Activated CD4-positive, alpha-beta memory T cell treated with anti-CD3 and anti-CD28 coated beads for 36 hours (primary cell): ENCODE measurements at regions not wholly inside any gene's neighbourhood (a gene's known extent, or its start where the extent isn't known, plus 50 kb on each side); places are given as distances from the start of the nearest gene placed in this dataset.
"Not testable (repeated sequence)": the region's sequence is repeated elsewhere in the genome, so short reads cannot be mapped to it uniquely, and the experiment has no call there.

Source experiments
- CTCF ChIA-PET: fragments of 350-600 bp; sonication (Branson Sonifier 250); formaldehyde crosslinking; loops from one replicate; lab custom pipeline; 2021; ENCODE audit warnings: antibody characterized with exemption, inconsistent platforms; lab: Charles Lee
- POLR2A ChIA-PET: fragments of 350-600 bp; sonication (Branson Sonifier 250); formaldehyde crosslinking; loops from one replicate; lab custom pipeline; 2021; ENCODE audit warnings: antibody characterized with exemption; lab: Charles Lee
- DNase-seq: peaks from one replicate; pipeline ENCODE4 v3.0.0-alpha.2; 2020
- H3K27ac Mint-ChIP-seq: one replicate; pipeline ENCODE4 v1.8.0; 2021; ENCODE audit warnings: mixed read lengths
- H3K27me3 Mint-ChIP-seq: one replicate; pipeline ENCODE4 v1.8.0; 2021; ENCODE audit warnings: mixed read lengths
- H3K36me3 Mint-ChIP-seq: one replicate; pipeline ENCODE4 v1.8.0; 2021; ENCODE audit warnings: mixed read lengths
- H3K4me1 Mint-ChIP-seq: one replicate; pipeline ENCODE4 v1.8.0; 2021; ENCODE audit warnings: low read depth, mixed read lengths
- H3K4me3 Mint-ChIP-seq: one replicate; pipeline ENCODE4 v1.8.0; 2021; ENCODE audit warnings: mild to moderate bottlenecking, mixed read lengths
- H3K9me3 Mint-ChIP-seq: one replicate; pipeline ENCODE4 v1.8.0; 2021; ENCODE audit warnings: mixed read lengths
- intact Hi-C: fragments of 100-400 bp; cut with micrococcal nuclease; formaldehyde crosslinking; loops from one replicate; pipeline ENCODE4 v1.15.1; 2023

GRCh38 chrX:80929251-80929650 lies 119.6 kb upstream of the BRWD3 start:
- ChIA-PET POLR2A (no interaction called here), CTCF (no interaction called here)
- Mint-ChIP-seq H3K27ac (no peak overlapping the region), H3K9me3 (peaks cover 25% of the 10 kb centered on the region), H3K4me1 (no peaks in the 10 kb centered on the region), H3K27me3 (no peaks in the 10 kb centered on the region), H3K4me3 (no peak overlapping the region), H3K36me3 (peaks cover 1% of the 10 kb centered on the region)
- DNase-seq = no peak
- intact Hi-C loops = no loop called here

GRCh38 chrX:80917919-80918318 lies 108.2 kb upstream of the BRWD3 start:
- CTCF ChIA-PET = no interaction called here
- no peak overlapping the region for H3K27ac Mint-ChIP-seq
- peaks cover 28% of the 10 kb centered on the region for H3K9me3 Mint-ChIP-seq
- no peaks in the 10 kb centered on the region for H3K27me3 Mint-ChIP-seq
- POLR2A ChIA-PET = no interaction called here
- no peak for DNase-seq
- H3K4me3 Mint-ChIP-seq = no peak overlapping the region
- intact Hi-C loops = no loop called here
- peaks cover 2% of the 10 kb centered on the region for H3K36me3 Mint-ChIP-seq
- H3K4me1 Mint-ChIP-seq = no peaks in the 10 kb centered on the region

DNA sequence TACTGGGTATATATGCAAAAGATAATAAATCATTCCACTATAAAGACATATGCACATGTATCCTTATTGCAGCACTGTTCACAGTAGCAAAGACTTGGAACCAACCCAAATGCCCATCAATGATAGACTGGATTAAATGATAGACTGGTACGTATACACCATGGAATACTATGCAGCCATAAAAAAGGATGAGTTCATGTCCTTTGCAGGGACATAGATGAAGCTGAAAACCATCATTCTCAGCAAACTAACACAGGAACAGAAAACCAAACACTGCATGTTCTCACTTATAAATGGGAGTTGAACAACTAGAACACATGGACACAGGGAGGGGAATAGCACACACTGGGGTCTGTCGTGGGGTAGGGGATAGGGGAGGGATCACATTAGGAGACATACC lies 102.7 kb upstream of the BRWD3 start:
- H3K4me1 Mint-ChIP-seq, H3K27me3 Mint-ChIP-seq, H3K36me3 Mint-ChIP-seq, H3K27ac Mint-ChIP-seq, DNase-seq, CTCF ChIA-PET, intact Hi-C loops, POLR2A ChIA-PET, H3K4me3 Mint-ChIP-seq: not testable (repeated sequence)
- H3K9me3 Mint-ChIP-seq = peaks cover 39% of the 10 kb centered on the region

- H3K4me3 Mint-ChIP-seq = no peak overlapping the region
- no peak overlapping the region for H3K27ac Mint-ChIP-seq
- ChIA-PET CTCF (interaction anchor here (0.6 kb wide), 1 partner anchor 1765 kb away, joined by 3 read pairs; no protein-coding TSS in a partner anchor), POLR2A (no interaction called here)
- H3K9me3 Mint-ChIP-seq = no peaks in the 10 kb centered on the region
- H3K36me3 Mint-ChIP-seq = no peaks in the 10 kb centered on the region
- DNase-seq = no peak
- intact Hi-C loops = loop anchor here (10.0 kb wide), 2 partner anchors 315 to 495 kb away; no protein-coding TSS in a partner anchor
- no peaks in the 10 kb centered on the region for H3K4me1 Mint-ChIP-seq
- no peaks in the 10 kb centered on the region for H3K27me3 Mint-ChIP-seq
Observed at GRCh38 chrX:80879916-80880315, 70.2 kb upstream of the BRWD3 start.

- Mint-ChIP-seq H3K27ac (no peak overlapping the region), H3K9me3 (no peaks in the 10 kb centered on the region), H3K36me3 (no peaks in the 10 kb centered on the region), H3K4me1 (no peaks in the 10 kb centered on the region), H3K27me3 (no peaks in the 10 kb centered on the region), H3K4me3 (no peak overlapping the region)
- ChIA-PET POLR2A (no interaction called here), CTCF (interaction anchor here (0.6 kb wide), 1 partner anchor 1765 kb away, joined by 3 read pairs; no protein-coding TSS in a partner anchor)
- intact Hi-C loops = loop anchor here (10.0 kb wide), 2 partner anchors 316 to 496 kb away; no protein-coding TSS in a partner anchor
- no peak for DNase-seq
Observed at GRCh38 chrX:80879143-80879542, 69.5 kb upstream of the BRWD3 start.

GRCh38 chrX:80876877-80877276 lies 67.2 kb upstream of the BRWD3 start:
- H3K36me3 Mint-ChIP-seq = no peaks in the 10 kb centered on the region
- ChIA-PET POLR2A (no interaction called here), CTCF (interaction anchor here (1.2 to 2.8 kb wide), 3 partner anchors 68 to 501 kb away, joined by 3 to 13 read pairs (median 7); no protein-coding TSS in a partner anchor)
- DNase-seq = no peak
- no peak overlapping the region for H3K27ac Mint-ChIP-seq
- H3K27me3 Mint-ChIP-seq = no peaks in the 10 kb centered on the region
- H3K4me3 Mint-ChIP-seq = no peak overlapping the region
- H3K4me1 Mint-ChIP-seq = no peaks in the 10 kb centered on the region
- intact Hi-C loops = loop anchor here (2.0 to 10.0 kb wide), 3 partner anchors 244 to 498 kb away; no protein-coding TSS in a partner anchor
- H3K9me3 Mint-ChIP-seq = no peaks in the 10 kb centered on the region
